Right kidney (tissue), 1 donor: ENCODE measurements at regions not wholly inside any gene's neighbourhood (a gene's known extent, or its start where the extent isn't known, plus 50 kb on each side); places are given as distances from the start of the nearest gene placed in this dataset.
"Not testable (repeated sequence)": the region's sequence is repeated elsewhere in the genome, so short reads cannot be mapped to it uniquely, and the experiment has no call there.

Source experiments
- DNase-seq: peaks from one replicate; pipeline ENCODE4 v3.0.0-alpha.2; 2016

DNA sequence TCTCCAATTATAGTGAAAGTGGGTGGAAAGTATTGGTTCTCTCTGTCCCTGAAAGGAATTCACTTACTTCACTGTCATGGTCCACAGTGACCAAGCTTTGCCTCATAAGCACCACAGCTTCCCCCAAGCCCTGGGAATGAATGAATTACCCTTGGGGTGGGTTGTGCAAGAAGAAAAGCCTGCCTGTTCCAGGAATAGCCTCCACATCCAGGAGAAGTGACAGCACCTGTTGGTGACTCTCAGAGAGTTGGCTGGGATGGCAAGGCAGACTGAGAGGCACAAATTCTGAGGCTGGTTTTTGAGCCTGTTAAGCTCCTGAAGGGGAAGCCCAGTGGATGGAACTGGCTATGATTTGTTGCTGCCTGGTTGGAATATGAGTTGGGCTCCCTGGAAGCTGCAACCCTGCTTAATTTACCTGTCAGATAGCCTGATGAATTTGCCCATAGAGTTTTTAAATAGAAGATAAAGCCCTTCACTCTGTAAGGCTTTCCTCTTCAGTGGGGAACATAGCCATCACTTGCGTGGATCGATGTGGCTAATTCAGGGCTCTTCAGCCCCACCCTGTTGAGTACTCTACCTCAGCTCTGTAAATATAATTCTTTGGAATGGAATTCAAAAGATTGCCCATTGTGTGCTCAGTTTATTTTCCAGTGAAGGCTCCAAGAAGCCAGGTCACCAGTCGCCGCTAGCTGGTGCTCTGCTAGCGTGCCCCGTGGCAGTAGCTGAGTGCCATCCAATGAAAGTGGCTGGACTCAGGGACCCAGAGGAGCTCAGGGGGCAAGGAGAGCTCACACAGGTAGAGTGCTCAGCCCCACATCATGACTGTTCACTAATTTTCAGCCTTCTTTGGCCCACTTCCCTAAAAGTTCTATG lies 479.3 kb downstream of the IRS1 start:
- no peak for DNase-seq

DNA sequence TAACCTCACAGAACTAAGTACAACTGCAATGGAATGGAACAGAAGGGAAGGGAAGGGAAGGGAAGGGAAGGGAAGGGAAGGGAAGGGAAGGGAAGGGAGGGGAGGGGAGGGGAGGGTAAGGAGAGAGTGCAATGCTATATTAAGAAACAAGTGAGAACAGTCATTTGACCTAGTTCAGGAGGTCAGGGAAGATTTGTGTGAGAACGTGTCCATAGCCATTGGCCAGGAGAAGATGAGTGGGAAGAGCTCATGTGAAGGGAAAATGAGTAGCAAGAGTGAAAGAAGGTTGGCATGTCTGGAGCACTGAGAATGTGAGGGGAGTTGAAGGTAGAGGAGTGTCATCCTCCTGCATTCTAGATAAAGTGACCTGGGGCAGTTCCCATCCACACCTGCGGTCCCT lies 481.6 kb downstream of the IRS1 start:
- no peak for DNase-seq

DNA sequence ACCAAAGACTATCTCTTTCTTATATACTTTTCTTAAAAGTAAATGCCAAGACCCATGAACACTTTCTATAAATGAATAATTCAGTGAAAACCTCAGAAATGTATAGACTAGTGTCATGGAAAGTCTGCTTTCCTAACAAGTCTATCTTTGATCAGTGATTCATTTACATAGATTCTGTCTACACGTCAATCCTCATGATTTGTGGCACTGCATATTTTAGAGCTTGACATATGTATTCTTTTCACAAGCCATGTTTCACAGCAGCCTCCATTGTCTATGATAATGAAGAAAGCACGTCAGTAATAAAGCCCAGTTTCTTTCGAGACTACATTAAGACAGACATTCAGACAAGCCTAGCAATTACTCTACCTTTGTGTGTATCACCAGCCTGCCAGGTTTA lies 486.6 kb downstream of the IRS1 start:
- DNase-seq, result no peak

DNA sequence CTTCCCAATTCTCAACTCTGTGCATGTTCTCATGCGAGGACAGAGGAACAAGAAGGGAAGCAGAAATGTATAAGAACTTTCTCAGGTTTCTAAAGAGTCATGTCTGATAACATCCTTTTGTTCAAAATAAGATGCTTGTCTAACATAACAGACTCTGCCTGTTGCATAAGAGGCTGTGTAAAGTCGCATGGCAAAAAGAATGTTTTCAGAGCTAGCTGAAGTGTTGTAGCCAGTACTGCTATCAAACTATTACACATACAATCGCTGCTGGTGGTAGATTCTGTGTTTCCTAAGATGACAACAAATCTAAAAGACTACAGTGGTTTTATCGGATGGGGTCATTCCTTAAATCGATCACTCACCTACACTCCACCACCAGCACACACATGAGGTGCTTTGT lies 487.5 kb downstream of the IRS1 start:
- no peak for DNase-seq

DNA sequence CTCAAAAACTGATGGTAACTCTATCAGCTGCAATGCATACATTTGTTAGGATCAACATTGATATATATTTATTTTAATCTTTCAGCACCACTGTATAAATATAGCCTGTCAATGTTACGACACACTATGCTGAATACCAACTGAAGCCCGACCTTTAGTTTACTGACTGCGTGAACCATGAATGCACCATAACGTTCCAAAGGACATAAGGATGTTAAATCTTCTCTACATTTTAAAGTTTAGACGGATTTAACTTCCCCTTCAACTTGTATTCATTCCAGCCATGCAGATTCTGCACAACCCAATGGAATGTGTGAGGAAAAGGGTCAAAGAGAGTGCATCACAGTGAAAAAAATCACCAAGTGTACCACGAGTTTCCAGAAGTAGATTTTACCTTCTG lies 489.5 kb downstream of the IRS1 start:
- no peak for DNase-seq

DNA sequence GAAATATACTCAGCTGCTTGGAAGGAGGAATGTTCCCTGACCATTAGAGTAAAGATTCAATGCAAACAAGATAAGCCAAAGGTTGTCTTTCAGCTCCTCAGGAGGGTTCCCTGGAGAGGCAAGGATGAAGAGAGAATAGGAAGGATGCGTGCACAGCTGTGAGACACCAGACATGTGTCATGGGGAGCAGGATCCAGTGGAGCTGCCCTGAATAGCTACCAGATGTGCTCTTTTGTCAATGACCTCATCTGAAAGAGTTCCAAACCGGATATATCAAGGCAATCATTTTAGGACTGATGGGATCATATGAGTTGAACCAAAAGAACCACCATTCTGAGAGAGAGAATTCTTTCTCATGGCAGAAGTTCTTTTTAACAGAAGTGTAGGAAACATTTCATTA lies 490.6 kb downstream of the IRS1 start:
- DNase-seq, result no peak

DNA sequence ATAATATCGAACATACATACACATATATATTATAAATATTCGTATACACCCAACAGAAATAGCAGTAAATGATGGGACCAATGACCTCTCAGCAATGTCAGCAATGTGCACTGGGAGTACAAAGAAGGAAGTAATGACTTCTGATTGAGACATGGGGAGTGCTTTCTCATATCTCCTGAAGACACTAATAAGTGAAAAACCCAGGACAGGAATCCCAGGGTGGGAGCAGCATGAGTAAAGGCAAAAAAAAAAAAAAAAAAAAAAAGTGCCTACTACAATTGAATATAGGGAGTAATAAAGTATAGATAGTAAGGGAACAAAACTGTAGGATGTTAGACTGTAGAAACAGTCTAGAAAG lies 491.3 kb downstream of the IRS1 start:
- DNase-seq, result no peak

DNA sequence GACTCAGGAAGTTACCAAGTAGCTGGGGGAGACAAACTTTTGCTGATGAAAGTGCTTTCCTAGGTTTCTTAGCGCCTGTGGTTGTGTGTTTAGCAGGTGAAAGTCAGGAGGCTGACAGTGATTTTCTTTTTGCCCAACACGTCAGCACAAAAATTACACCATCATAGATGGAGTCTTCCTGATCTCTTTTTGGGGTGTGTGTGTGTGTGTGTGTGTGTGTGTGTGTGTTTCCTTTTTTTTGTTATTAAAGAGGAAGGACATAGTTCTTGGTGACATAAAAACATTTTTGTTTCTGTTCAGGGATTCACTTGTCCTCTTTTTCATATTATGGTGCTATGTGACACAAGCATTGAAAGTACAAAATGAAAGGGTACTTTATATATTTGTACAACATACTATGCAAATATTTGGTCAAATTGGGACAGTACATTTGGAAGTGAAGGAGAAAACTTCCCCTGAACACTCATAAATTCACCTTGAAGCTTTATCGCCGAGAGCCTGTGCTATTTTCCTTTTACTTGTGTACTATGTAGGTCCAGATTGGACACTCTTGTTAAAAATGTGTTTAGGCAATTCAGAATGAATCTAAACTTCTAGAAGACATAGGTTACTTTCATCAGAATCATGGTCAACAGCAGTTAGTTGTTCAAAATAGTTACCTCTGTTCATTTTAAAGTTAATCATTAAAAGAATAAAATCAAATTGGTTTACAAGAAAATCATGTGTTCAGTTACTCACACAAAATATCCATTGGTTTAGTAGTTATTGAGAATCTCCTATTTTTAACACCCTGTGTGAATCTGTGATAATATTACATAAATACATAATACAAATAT lies 491.9 kb downstream of the IRS1 start:
- DNase-seq, result no peak

DNA sequence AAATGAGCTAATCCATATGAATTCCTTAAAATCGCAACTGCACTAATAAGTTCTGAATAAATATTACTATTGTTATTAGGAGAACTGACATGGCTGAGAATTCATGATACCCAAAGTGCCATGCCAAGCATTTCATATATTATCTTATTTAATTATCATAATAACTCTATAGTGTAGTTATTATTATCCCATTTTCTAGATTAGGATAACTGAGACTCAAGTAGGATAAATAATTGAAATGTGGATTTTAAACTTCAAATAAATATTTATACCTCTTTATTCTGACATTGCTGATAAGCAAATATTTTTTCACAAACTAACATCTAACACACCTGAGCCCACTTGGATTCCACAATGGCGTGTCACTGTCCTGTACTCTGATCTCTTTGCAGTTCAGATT lies 492.7 kb downstream of the IRS1 start:
- DNase-seq, result no peak

DNA sequence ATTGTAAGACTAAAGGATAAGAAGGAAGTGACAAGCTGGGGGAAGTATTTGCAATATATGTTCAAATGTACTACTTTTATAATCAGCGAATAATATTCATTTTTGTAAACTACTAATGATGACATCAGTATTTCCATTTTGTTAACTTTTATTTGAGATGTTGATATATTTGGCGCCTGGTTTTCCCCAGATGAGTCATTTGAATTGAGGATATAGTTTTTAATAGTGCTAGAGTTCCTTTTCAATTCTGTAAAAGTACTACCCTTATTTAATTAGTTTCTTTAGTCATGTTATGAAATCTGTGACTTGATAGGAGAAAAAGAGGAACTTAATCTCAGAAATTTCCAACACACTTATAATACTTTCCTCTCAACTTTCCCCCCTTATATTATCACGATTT lies 495.3 kb downstream of the IRS1 start:
- no peak for DNase-seq

DNA sequence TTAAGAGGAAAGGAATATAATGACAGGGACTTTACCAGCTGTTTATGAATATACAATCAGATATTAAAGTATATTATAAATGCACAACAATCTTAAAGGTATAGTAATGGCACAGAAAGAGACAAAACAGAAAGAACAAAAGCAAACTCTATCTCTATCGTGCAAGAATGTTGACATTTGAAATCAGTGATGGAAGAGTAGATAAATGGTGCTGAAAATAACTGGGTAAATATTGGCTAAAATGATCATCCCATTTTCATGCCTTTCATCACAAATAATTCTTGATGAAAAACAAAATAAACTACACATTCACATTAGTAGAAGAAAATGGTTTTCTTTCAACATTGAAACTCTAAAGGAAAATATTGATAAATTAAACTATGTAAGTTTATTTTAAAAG lies 495.9 kb downstream of the IRS1 start:
- DNase-seq, result no peak

DNA sequence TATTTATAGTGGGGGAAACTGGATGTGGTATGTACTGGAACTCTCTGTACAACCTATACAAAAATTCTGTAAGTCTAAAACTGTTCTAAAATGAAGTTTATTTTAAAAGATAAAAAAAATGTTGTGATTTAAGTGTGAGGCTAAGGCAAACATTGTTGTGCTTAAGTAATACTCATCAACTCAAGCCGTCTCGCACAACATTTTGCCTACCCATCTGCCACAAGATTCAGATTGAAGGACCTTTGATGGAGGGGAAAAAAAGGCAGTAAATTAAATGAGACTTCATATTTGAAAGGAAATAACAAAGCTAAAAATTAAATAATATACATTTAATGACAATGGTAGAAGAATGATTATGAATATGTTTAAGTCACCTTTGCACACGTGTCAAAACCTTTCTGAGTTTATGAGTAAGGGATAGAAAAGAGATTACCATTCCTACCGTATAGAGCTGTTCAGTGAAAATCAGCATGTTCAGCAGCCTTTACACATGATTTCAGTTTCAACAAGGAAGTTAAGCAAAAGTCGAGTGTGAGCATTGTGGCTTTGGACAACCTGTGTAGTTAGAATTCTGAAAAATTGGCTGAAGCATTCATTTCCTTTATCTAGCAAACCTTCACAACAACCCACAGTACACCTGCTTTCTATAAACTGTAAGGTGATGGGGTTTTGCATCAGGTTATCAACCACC lies 499.3 kb downstream of the IRS1 start:
- no peak for DNase-seq

DNA sequence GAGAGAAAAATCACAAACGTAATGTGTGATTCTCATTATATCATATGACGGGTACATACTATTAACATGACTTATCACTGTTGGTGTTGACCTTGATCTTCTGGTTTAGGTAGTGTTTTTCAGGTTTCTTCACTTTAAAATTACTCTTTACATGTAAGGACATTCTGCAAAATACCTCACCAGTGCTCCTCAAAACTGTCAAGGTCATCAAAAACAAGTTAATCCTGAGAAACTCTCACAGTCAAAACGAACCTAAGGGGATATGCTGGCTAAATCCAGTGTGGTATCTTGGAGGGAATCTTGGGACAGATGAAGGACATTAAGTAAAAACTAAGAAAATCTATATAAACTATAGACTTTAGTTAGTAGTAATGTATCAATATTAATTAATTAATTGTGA lies 499.8 kb downstream of the IRS1 start:
- no peak for DNase-seq

DNA sequence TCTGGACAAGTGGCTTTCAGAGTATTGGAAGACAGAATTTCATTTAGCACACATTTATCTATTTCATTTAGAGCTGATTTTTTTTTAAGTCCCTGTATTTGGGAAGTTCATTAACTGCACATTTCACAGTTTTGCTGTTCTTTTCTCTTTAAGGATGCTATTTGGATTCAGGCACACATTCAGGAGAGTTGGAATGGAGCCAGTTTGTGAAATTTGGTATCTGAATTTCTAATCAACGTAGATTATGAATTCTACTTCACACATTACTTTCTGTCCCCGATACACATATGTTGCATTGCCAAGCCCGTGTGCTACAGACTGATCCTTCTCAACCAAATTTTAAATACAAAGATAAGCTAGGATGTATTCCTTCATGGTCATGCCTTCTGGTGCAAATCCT lies 503.9 kb downstream of the IRS1 start:
- no peak for DNase-seq

DNA sequence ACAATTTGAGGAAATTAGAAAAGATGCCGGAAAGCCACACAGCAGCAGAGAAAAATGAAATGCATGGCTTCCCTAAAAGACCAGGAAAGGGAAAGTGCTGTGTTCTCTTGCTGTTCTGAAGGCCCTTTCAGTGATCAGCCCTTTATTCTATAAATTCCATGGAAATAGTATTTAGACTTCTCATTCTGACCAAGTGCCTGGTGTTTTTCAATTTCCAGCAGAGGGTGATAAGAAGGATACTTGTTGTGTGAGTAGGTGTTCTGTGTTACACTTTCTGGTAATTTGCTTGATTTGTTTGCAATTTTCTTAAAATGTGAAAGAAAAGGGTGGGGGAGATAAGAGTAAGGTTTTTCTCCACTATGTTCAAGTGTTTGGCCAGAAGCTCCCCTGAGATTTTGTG lies 504.5 kb downstream of the IRS1 start:
- DNase-seq, result no peak

DNA sequence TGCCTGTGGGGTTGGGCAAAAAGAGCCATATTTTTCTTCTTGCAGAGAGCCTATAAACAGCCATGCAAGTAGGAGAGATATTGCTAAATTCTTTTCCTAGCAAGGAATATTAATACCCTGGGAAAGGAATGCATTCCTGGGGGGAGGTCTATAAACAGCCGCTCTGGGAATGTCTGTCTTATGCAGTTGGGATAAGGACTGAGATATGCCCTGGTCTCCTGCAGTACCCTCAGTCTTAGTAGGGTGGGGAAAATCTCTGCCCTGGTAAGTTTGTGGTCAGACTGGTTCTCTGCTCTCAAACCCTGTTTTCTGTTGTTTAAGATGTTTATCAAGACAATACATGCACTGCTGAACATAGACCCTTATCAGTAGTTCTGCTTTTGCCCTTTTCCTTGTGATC lies 508.3 kb downstream of the IRS1 start:
- DNase-seq, result not testable (repeated sequence)

DNA sequence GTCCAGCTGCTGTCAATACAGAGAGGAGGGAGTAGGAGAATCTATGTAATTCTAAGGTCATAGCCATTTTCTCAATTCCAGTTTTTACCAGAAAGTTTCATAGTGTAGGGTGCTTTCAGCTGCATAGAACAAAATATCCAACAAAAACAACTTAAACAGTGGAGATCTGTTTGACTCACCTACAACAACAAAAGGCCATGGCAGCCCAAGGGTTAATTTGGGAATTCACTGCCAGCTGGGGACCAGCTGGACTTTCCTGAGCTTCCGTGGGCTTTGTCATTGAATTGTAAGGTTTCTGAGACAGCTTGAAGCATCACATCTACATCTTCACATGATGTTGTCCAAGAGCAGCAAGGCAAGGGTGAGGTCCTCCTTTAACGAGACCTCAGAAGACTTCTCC lies 512.7 kb downstream of the IRS1 start:
- DNase-seq, result no peak

DNA sequence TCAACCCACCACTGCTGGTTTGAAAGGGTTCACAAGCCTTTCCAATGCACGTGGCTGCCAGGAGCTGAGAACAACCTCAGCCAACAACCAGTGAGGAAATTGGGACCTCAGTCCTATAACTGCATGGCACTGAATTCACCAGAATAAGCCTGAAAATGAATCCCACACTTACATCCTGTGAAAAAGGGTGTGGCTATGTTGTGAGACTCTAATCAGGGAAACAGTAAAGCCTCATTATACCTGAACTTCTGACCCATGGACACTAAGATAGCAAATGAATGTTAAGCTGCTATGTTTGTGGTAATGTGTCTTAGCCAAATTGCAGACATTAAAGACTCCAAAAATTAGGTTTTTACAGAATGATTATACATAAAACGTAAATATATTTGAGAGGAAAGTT lies 515.8 kb downstream of the IRS1 start:
- DNase-seq, result no peak

DNA sequence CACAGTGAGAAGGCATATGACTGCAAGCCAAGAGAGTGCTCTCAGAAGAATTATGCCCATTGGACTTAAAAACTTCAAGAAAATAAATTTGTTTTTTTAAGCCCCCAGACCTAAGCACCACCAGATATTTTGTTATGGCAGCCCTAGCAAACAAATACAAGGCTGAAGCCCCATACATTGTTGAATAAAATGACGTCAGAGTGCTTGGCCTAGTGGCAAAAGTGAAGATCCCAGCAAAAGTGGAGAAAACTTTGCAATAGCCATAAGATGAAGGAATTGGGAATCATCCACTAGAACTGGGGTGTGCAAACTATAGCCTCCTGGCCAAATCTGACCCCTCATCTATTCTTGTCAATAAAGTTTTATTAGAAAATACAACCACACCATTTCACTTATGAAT lies 517.5 kb downstream of the IRS1 start:
- DNase-seq, result no peak

DNA sequence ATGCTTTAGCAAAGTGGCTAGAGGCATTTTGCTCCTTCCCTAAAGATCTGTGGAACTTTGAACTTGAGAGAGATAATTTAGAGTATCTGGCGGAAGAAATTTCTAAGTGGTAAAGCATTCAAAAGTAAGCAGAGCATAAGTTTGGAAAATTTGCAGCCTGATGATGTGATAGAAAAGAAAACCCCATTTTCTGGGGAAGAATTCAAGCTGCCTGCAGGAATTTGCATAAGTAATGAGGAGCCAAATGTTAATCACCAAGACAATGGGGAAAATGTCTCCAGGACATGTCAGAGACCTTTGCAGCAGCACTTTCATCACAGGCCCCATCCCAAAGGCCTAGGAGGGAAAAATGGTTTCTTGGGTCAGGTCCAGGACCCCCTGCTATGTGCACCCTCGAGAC lies 519.5 kb downstream of the IRS1 start:
- DNase-seq, result not testable (repeated sequence)

DNA sequence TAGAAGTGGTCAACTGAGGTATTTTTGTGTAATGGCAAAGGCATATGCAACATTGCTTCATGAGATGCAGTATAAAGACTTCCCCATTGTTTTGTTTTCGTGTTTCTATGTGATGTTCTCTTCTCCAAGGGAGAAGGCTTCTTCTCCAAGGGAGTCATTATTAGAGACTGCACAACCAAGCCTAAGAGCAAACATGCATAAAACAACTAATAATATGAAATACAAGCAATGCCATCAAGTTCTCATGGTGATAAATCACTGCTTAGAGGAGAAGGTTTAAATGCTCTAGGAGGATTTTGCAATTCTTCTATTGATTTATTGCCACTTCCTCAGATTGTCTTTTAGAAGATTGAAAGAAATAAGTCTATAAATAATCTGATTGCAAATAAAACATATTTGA lies 524.4 kb downstream of the IRS1 start:
- DNase-seq, result no peak

DNA sequence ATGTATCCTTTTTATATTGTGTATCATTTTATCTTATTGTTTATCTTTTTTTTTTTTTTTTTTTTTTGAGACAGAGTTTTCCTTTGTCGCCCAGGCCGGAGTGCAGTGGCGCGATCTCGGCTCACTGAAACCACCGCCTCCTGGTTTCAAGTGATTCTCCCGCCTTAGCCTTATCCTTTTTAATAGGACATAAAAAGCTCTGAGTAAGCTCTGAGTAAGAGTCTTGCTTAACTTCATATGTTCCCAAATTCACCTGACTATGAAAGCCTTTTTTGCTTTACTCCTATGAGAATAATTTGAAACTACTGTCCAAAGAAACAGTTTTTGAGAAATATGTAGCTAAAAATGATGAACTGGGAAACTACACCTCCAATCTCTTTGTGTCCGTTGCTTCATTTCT lies 525.5 kb downstream of the IRS1 start:
- DNase-seq, result no peak

DNA sequence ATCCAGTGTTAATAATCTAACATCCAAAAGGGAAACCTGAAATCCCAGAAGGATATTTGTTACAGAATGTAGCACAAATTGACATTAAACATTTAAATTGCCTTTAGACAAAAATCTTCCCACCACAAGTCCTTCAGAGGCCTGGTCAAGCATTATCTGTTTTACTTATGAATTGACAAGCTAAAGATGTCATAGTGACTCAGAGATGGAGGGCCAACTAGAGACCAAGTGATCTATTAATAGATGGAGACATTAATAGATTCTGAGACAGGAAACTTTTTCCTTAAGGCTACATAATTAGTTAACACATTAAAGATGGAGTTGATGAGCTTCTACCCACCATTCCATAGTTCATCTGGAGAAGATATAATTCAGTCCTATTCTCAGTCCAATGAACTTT lies 526.2 kb downstream of the IRS1 start:
- no peak for DNase-seq
